GM12878 (cell line): ENCODE measurements at regions not wholly inside any gene's neighbourhood (a gene's known extent, or its start where the extent isn't known, plus 50 kb on each side); places are given as distances from the start of the nearest gene placed in this dataset.
A peak's percentile ranks its signal among the peaks of the same experiment; 100 is the strongest.

Experiments used
- ATAC-seq: fragments of 200-7000 bp; cut with Tn5 transposase; 3 replicates; pipeline ENCODE4 v1.9.1; 2020; ENCODE audit warnings: mild to moderate bottlenecking, moderate library complexity
- BruUV-seq: library from RNA; stranded (reverse); fragments of 400-500 nt; replicated peaks from 2 replicates; lab custom pipeline; 2021; lab: Mats Ljungman, UMichigan
- CTCF ChIA-PET: fragments of 300-600 bp; sonication (Branson Sonifier 250); formaldehyde crosslinking; extraction: SDS; loops from one replicate; lab custom pipeline; 2021; ENCODE audit warnings: inconsistent platforms; lab: Yijun Ruan, JAX
- POLR2A ChIA-PET: fragments of 350-600 bp; formaldehyde crosslinking; extraction: SDS; loops from one replicate; lab custom pipeline; 2021; ENCODE audit warnings: inconsistent platforms; lab: Charles Lee
- RAD21 ChIA-PET: fragments of 300-600 bp; sonication (Branson Sonifier 250); formaldehyde crosslinking; loops from one replicate; lab custom pipeline; 2023; ENCODE audit warnings: antibody characterized with exemption; ENCODE audit not compliant: unreplicated experiment; lab: Charles Lee
- SMC1A ChIA-PET: fragments of 300-600 bp; sonication (Branson Sonifier 250); formaldehyde crosslinking; loops from one replicate; lab custom pipeline; 2023; ENCODE audit not compliant: unreplicated experiment, uncharacterized antibody; lab: Charles Lee
- DNase-seq: peaks from one replicate; pipeline ENCODE4 v3.0.0-alpha.2; 2011; ENCODE audit warnings: low read depth, low spot score
- FAIRE-seq: peaks from 3 replicates; lab custom pipeline; 2011; peaks lifted over from hg19 to GRCh38; lab: Jason Lieb, UNC
- H2AFZ ChIP-seq: 2 replicates; pipeline ENCODE4 v1.6.0; 2011; ENCODE audit warnings: low read depth, low read length, control low read depth; ENCODE audit not compliant: control insufficient read depth
- H3K27ac ChIP-seq: 2 replicates; pipeline ENCODE4 v1.5.1; 2011; ENCODE audit warnings: control low read depth; ENCODE audit not compliant: control insufficient read depth, insufficient read depth
- H3K27me3 ChIP-seq, 2 experiments: replicated peaks in 1 of 2; 2 replicates each; pipeline versions ENCODE4 v1.6.0 to v1.6.1; 2011; ENCODE audit warnings: low read length in 1 of 2; ENCODE audit not compliant: control insufficient read depth in 2 of 2, insufficient read depth in 2 of 2
- H3K36me3 ChIP-seq, 2 experiments: 2 replicates each; pipeline ENCODE4 v1.5.1; 2011; ENCODE audit warnings: low read length in 1 of 2; ENCODE audit not compliant: control insufficient read depth in 2 of 2, insufficient read depth in 2 of 2
- H3K4me1 ChIP-seq: 2 replicates; pipeline ENCODE4 v1.6.1; 2011; ENCODE audit warnings: mild to moderate bottlenecking, low read length, moderate library complexity, mixed read lengths; ENCODE audit not compliant: control insufficient read depth, insufficient read depth
- H3K4me2 ChIP-seq: 2 replicates; pipeline ENCODE4 v1.6.0; 2011; ENCODE audit warnings: control low read depth; ENCODE audit not compliant: control insufficient read depth, insufficient read depth
- H3K4me3 ChIP-seq: fragments of 200-600 bp; sonication (generic); 2 replicates; pipeline ENCODE4 v1.5.1; 2016
- H3K79me2 ChIP-seq: 2 replicates; pipeline ENCODE4 v1.6.0; 2011; ENCODE audit warnings: low read length; ENCODE audit not compliant: control insufficient read depth, insufficient read depth
- H3K9ac ChIP-seq: 2 replicates; pipeline ENCODE4 v1.8.0; 2011; ENCODE audit warnings: low read length, control low read depth, mixed read lengths; ENCODE audit not compliant: control insufficient read depth, insufficient read depth
- H3K9me3 ChIP-seq: replicated peaks from 3 replicates; pipeline ENCODE4 v1.5.1; 2011; ENCODE audit warnings: mild to moderate bottlenecking, low read length; ENCODE audit not compliant: control insufficient read depth, insufficient read depth
- H4K20me1 ChIP-seq: 2 replicates; pipeline ENCODE4 v1.6.0; 2011; ENCODE audit not compliant: control insufficient read depth, insufficient read depth
- ATF3 ChIP-seq: IDR thresholded peaks from 2 replicates; pipeline ENCODE4 v1.6.1; 2011; ENCODE audit warnings: low read depth, mild to moderate bottlenecking, low read length, moderate library complexity, borderline replicate concordance; ENCODE audit errors: extremely low read depth
- HDAC6 ChIP-seq: fragments of 200-600 bp; sonication (generic); IDR thresholded peaks from one replicate; pipeline ENCODE4 v1.8.0; 2017; ENCODE audit warnings: antibody characterized with exemption; ENCODE audit not compliant: unreplicated experiment
- MYC ChIP-seq: IDR thresholded peaks from 2 replicates; pipeline ENCODE4 v1.6.1; 2011; ENCODE audit warnings: mild to moderate bottlenecking, low read length, moderate library complexity, inconsistent platforms; ENCODE audit not compliant: insufficient read depth, insufficient replicate concordance, insufficient read length, severe bottlenecking
- NFIC ChIP-seq: IDR thresholded peaks from 2 replicates; pipeline ENCODE4 v1.6.1; 2012; ENCODE audit warnings: low read depth, mild to moderate bottlenecking, inconsistent platforms, low read length, moderate library complexity
- SUPT20H ChIP-seq: IDR thresholded peaks from 2 replicates; pipeline ENCODE4 v1.6.1; 2011; ENCODE audit warnings: low read depth, mild to moderate bottlenecking, low read length, moderate library complexity, borderline replicate concordance; ENCODE audit not compliant: control insufficient read depth
- TAF1 ChIP-seq: IDR thresholded peaks from 2 replicates; pipeline ENCODE4 v1.6.1; 2011; ENCODE audit warnings: mild to moderate bottlenecking, low read depth, low read length, borderline replicate concordance
- ZBTB40 ChIP-seq: fragments of 450-650 bp; IDR thresholded peaks from 2 replicates; pipeline ENCODE4 v1.6.1; 2016; ENCODE audit warnings: mild to moderate bottlenecking, moderate library complexity, borderline replicate concordance
- ZNF207 ChIP-seq: fragments of 450-650 bp; IDR thresholded peaks from 2 replicates; pipeline ENCODE4 v1.6.1; 2014; ENCODE audit warnings: antibody characterized with exemption, mild to moderate bottlenecking, borderline replicate concordance
- ZNF592 ChIP-seq: fragments of 450-650 bp; IDR thresholded peaks from 2 replicates; pipeline ENCODE4 v1.6.1; 2017; ENCODE audit warnings: mild to moderate bottlenecking, moderate library complexity
- ZZZ3 ChIP-seq: IDR thresholded peaks from 2 replicates; pipeline ENCODE4 v1.6.1; 2011; ENCODE audit warnings: low read depth; ENCODE audit not compliant: control insufficient read depth, insufficient read length
- WGBS: methylation state at CpG from one replicate; pipeline ENCODE4 v1.1.6; 2016; ENCODE audit warnings: low lambda C conversion rate; ENCODE audit not compliant: insufficient replicate concordance, insufficient coverage; ENCODE audit errors: missing lambda C conversion rate; 5-methylcytosine and 5-hydroxymethylcytosine counted together
- in situ Hi-C: fragments of 300-500 bp; cut with MboI; formaldehyde crosslinking; loops from 9 replicates; pipeline ENCODE4 v1.14.3; 2018; ENCODE audit warnings: mixed read lengths
- intact Hi-C: fragments of 100-400 bp; cut with micrococcal nuclease; formaldehyde crosslinking; loops from one replicate; pipeline ENCODE4 v1.14.2; 2022; ENCODE audit not compliant: unreplicated experiment

GRCh38 chr5:163089230-163089629 lies 348.2 kb upstream of the CCNG1 start:
- ATAC-seq = no peak
- Histone ChIP-seq H3K9me3 (peaks cover 3% of the 10 kb centered on the region; the same call in 2 of the 3 replicates), H3K4me1 (no peaks in the 10 kb centered on the region), H3K4me3 (no peak overlapping the region), H3K36me3 (no peaks in the 10 kb centered on the region), H3K27me3 (no peaks in the 10 kb centered on the region), H2AFZ (0 out of 2 replicates have a peak overlapping the region, but pooled peaks have one; percentile 4), H3K4me2 (no peak overlapping the region), H4K20me1 (no peaks in the 10 kb centered on the region)
- 0% methylated on average over 1 of the region's 1 CpG for WGBS
- CTCF ChIA-PET = interaction anchor here (1.4 to 1.5 kb wide), 2 partner anchors 10 to 14 kb away, joined by 4 to 9 read pairs; no protein-coding TSS in a partner anchor
- intact Hi-C loops = no loop called here
- SMC1A ChIA-PET = interaction anchor here (0.9 to 1.6 kb wide), 4 partner anchors 9 to 17 kb away, joined by 3 to 9 read pairs (median 4); no protein-coding TSS in a partner anchor
- no peak for DNase-seq
- TF ChIP-seq ATF3 = no peak
- TF ChIP-seq SUPT20H = no peak
- TF ChIP-seq ZZZ3 = no peak
- TF ChIP-seq TAF1 = no peak
- no peak for TF ChIP-seq ZBTB40
- no peak for TF ChIP-seq NFIC
- no peak for TF ChIP-seq HDAC6
- no peak for TF ChIP-seq ZNF207
- TF ChIP-seq ZNF592 = no peak
- no peak for TF ChIP-seq MYC
- TF ChIP-seq, all 136 proteins: peak for 0
- in situ Hi-C loops = no loop called here
- no peak for FAIRE-seq
- ChIA-PET POLR2A (no interaction called here), RAD21 (interaction anchor here (0.9 to 1.1 kb wide), 2 partner anchors 16 to 135 kb away, joined by 3 to 4 read pairs; no protein-coding TSS in a partner anchor)
- no peak overlapping the region for H3K9ac ChIP-seq
- H3K79me2 ChIP-seq = no peaks in the 10 kb centered on the region
- BruUV-seq = no TSS peak
- H3K27ac ChIP-seq = no peak overlapping the region
